Endothelial cell of umbilical vein (primary cell): ENCODE measurements at regions not wholly inside any gene's neighbourhood (a gene's known extent, or its start where the extent isn't known, plus 50 kb on each side); places are given as distances from the start of the nearest gene placed in this dataset.

Experiments
- EZH2 ChIP-seq: IDR thresholded peaks from 2 replicates; pipeline ENCODE4 v1.6.1; 2012; ENCODE audit warnings: borderline replicate concordance, low read depth, mild to moderate bottlenecking, moderate library complexity, low read length, inconsistent platforms; ENCODE audit not compliant: severe bottlenecking
- FOS ChIP-seq: IDR thresholded peaks from 2 replicates; pipeline ENCODE4 v1.6.1; 2011; ENCODE audit warnings: mild to moderate bottlenecking, low read length, moderate library complexity, borderline replicate concordance; ENCODE audit not compliant: insufficient read depth
- JUN ChIP-seq: IDR thresholded peaks from 2 replicates; pipeline ENCODE4 v1.6.1; 2011; ENCODE audit warnings: borderline replicate concordance, low read depth; ENCODE audit not compliant: insufficient read length, insufficient read depth
- MAX ChIP-seq: IDR thresholded peaks from 2 replicates; pipeline ENCODE4 v1.6.1; 2011; ENCODE audit not compliant: insufficient read depth, insufficient read length
- POLR2A ChIP-seq: IDR thresholded peaks from 2 replicates; pipeline ENCODE4 v1.6.1; 2012; ENCODE audit warnings: low read depth, mild to moderate bottlenecking, control low read depth, low read length
- POLR2AphosphoS5 ChIP-seq: IDR thresholded peaks from 2 replicates; pipeline ENCODE4 v1.6.1; 2012; ENCODE audit warnings: low read depth, mild to moderate bottlenecking, control low read depth, low read length, moderate library complexity; ENCODE audit not compliant: insufficient read depth
- TF ChIP-seq, protein P1 (sequence below), 2 donors: IDR thresholded peaks; 1 replicate in 1 of 2; 2 replicates in 1 of 2; pipeline ENCODE4 v1.5.1; 2011; ENCODE audit warnings: low read length in 2 of 2, mild to moderate bottlenecking in 2 of 2, moderate library complexity in 2 of 2, control low read depth in 1 of 2, inconsistent platforms in 1 of 2, low read depth in 1 of 2; ENCODE audit not compliant: insufficient read depth in 1 of 2; ENCODE audit errors: extremely low read depth in 1 of 2

- TF ChIP-seq, protein P1, sequence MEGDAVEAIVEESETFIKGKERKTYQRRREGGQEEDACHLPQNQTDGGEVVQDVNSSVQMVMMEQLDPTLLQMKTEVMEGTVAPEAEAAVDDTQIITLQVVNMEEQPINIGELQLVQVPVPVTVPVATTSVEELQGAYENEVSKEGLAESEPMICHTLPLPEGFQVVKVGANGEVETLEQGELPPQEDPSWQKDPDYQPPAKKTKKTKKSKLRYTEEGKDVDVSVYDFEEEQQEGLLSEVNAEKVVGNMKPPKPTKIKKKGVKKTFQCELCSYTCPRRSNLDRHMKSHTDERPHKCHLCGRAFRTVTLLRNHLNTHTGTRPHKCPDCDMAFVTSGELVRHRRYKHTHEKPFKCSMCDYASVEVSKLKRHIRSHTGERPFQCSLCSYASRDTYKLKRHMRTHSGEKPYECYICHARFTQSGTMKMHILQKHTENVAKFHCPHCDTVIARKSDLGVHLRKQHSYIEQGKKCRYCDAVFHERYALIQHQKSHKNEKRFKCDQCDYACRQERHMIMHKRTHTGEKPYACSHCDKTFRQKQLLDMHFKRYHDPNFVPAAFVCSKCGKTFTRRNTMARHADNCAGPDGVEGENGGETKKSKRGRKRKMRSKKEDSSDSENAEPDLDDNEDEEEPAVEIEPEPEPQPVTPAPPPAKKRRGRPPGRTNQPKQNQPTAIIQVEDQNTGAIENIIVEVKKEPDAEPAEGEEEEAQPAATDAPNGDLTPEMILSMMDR (IDR thresholded peaks at IDR 0.05; ENCODE audit: extremely low read depth in 1 of 2, insufficient read depth in 1 of 2, low read depth in 1 of 2, low read length in 2 of 2): no peak
- no peak for TF ChIP-seq MAX
- TF ChIP-seq FOS: no peak
- TF ChIP-seq EZH2: no peak
- no peak for TF ChIP-seq POLR2A
- no peak for TF ChIP-seq POLR2AphosphoS5
- no peak for TF ChIP-seq JUN
Measured at GRCh38 chr6:121764493-121764892, 329.0 kb downstream of the GJA1 start.
